ENCODE measurements at regions not wholly inside any gene's neighbourhood (a gene's known extent, or its start where the extent isn't known, plus 50 kb on each side); places are given as distances from the start of the nearest gene placed in this dataset.

DNA sequence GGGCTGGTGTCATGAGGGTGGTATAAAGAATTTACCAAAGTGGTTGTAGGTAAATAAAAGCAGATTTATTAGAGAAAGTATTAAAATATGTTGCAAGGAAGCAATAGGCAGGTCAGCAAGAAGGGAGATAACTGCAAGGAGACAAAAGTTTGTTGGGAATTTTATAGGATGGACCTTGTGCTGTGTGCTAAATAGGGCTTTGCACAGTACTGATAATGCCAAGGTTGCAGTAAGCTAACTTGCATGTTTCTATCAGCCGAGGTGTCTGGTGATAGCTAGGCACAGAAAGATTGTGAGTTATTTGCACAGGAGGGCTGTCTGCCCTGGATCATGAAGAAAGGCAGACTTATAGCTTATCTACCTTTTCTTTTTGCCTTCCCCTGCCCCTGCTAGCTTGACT lies 102.5 kb upstream of the SPRED1 start:
- FAIRE-seq, result no peak
- POLR2A ChIA-PET, result no interaction called here
- Histone ChIP-seq H3K4me1 (no peaks in the 10 kb centered on the region), H3K9me3 (peaks cover 4% of the 10 kb centered on the region; the same call in 2 of the 3 replicates), H3K27ac (no peak overlapping the region), H3K4me2 (no peak overlapping the region), H3K4me3 (no peak overlapping the region)
- CTCF ChIA-PET, result no interaction called here
- ATAC-seq, result no peak
- no peak for DNase-seq (ENCODE audit: low read depth in 1 of 2, low spot score in 1 of 2)
- no peak for TF ChIP-seq HOXB13 (CRISPR knock-in tag; IDR thresholded peaks at IDR 0.05; ENCODE audit: low read depth)
- no peak for TF ChIP-seq USF2 (IDR thresholded peaks at IDR 0.05)
- no peak for TF ChIP-seq MAZ (IDR thresholded peaks at IDR 0.05; ENCODE audit: borderline replicate concordance, low read depth, low read length)
- no peak for TF ChIP-seq BHLHE40 (IDR thresholded peaks at IDR 0.05; ENCODE audit: low read depth, low read length)
- TF ChIP-seq KDM5A (IDR thresholded peaks at IDR 0.05), result no peak
- no peak for TF ChIP-seq MAFK (IDR thresholded peaks at IDR 0.05; ENCODE audit: partially characterized antibody)
- TF ChIP-seq CEBPB (IDR thresholded peaks at IDR 0.05), result no peak
- 0% methylated on average over 1 of the region's 1 CpG for WGBS (ENCODE audit: missing lambda C conversion rate)

DNA sequence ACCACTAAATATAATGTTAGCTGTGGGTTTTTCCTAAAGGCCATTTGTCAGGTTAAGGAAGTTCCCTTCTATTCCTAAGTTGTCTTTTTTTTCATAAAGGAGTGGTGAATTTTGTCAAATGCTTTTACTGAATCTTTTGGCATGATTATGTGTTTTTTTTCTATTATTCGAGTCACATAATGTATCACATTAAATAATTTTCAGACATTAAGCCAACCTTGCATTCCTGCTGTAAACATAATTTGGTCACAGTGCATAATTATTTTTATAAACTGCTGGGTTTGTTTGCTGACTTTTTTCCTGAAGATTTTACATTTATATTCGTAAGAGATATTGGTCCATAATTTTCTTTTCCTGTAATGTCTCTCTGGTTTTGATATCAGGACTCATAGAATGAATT lies 101.8 kb upstream of the SPRED1 start:
- Histone ChIP-seq H3K4me2 (no peak overlapping the region), H3K27ac (no peak overlapping the region), H3K9me3 (peaks cover 4% of the 10 kb centered on the region; the same call in 2 of the 3 replicates), H3K4me3 (no peak overlapping the region), H3K4me1 (no peaks in the 10 kb centered on the region)
- FAIRE-seq (no peak), ATAC-seq (no peak), DNase-seq (ENCODE audit: low read depth in 1 of 2, low spot score in 1 of 2) (no peak)
- WGBS (ENCODE audit: missing lambda C conversion rate), result 3% methylated on average over 2 of the region's 2 CpGs
- TF ChIP-seq RFX5 (IDR thresholded peaks at IDR 0.05) (no peak), PHF8 (IDR thresholded peaks at IDR 0.05; ENCODE audit: borderline replicate concordance, low read depth) (no peak), JUNB (IDR thresholded peaks at IDR 0.05) (no peak), CTCF (IDR thresholded peaks at IDR 0.05) (no peak), ESRRA (IDR thresholded peaks at IDR 0.05; ENCODE audit: borderline replicate concordance, low read length) (no peak), NPAS2 (CRISPR knock-in tag; IDR thresholded peaks at IDR 0.05; ENCODE audit: borderline replicate concordance) (no peak), EHF (CRISPR knock-in tag; IDR thresholded peaks at IDR 0.05) (no peak), ATOH8 (CRISPR knock-in tag; IDR thresholded peaks at IDR 0.05; ENCODE audit: low read depth) (no peak), MAFK (IDR thresholded peaks at IDR 0.05; ENCODE audit: partially characterized antibody) (no peak)
- ChIA-PET POLR2A (no interaction called here), CTCF (no interaction called here)

GRCh38 chr15:38153781-38154180 lies 98.9 kb upstream of the SPRED1 start:
- CTCF ChIA-PET, result interaction anchor here (1.4 kb wide), 1 partner anchor 236 kb away, joined by 3 read pairs; no protein-coding TSS in a partner anchor

More at GRCh38 chr15:38153781-38154180, 98.9 kb upstream of the SPRED1 start:
- no peak for TF ChIP-seq POLR2AphosphoS2 (conservative IDR thresholded peaks at IDR 0.05; ENCODE audit: low read length)
- TF ChIP-seq KDM1A (IDR thresholded peaks at IDR 0.05; ENCODE audit: low read depth), result no peak
- no peak for TF ChIP-seq E2F6 (IDR thresholded peaks at IDR 0.05; ENCODE audit: borderline replicate concordance, low read depth)
- TF ChIP-seq, protein P1, sequence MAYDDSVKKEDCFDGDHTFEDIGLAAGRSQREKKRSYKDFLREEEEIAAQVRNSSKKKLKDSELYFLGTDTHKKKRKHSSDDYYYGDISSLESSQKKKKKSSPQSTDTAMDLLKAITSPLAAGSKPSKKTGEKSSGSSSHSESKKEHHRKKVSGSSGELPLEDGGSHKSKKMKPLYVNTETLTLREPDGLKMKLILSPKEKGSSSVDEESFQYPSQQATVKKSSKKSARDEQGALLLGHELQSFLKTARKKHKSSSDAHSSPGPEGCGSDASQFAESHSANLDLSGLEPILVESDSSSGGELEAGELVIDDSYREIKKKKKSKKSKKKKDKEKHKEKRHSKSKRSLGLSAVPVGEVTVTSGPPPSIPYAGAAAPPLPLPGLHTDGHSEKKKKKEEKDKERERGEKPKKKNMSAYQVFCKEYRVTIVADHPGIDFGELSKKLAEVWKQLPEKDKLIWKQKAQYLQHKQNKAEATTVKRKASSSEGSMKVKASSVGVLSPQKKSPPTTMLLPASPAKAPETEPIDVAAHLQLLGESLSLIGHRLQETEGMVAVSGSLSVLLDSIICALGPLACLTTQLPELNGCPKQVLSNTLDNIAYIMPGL (CRISPR knock-in tag; IDR thresholded peaks at IDR 0.05; ENCODE audit: borderline replicate concordance), result no peak
- FAIRE-seq (no peak), DNase-seq (ENCODE audit: low read depth in 1 of 2, low spot score in 1 of 2) (no peak), ATAC-seq (no peak)
- no peak overlapping the region for H3K4me2 ChIP-seq
- H3K4me3 ChIP-seq, result no peak overlapping the region
- no peaks in the 10 kb centered on the region for H3K4me1 ChIP-seq
- H3K27ac ChIP-seq, result no peak overlapping the region
- H3K9me3 ChIP-seq, result peaks cover 4% of the 10 kb centered on the region; the same call in 2 of the 3 replicates
- POLR2A ChIA-PET, result no interaction called here
